NCI-H526 treated with DMSO at 0.1 percent for 48 hours (cell line): ENCODE measurements at regions not wholly inside any gene's neighbourhood (a gene's known extent, or its start where the extent isn't known, plus 50 kb on each side); places are given as distances from the start of the nearest gene placed in this dataset.
"Not testable (repeated sequence)": the region's sequence is repeated elsewhere in the genome, so short reads cannot be mapped to it uniquely, and the experiment has no call there.

ENCODE experiments used
- DNase-seq: peaks from one replicate; lab custom pipeline; 2025; lab: John Stamatoyannopoulos, UW

- no peak for DNase-seq
These were observed 92.0 kb upstream of the XIST start for GRCh38 chrX:73944563-73944908.

DNA sequence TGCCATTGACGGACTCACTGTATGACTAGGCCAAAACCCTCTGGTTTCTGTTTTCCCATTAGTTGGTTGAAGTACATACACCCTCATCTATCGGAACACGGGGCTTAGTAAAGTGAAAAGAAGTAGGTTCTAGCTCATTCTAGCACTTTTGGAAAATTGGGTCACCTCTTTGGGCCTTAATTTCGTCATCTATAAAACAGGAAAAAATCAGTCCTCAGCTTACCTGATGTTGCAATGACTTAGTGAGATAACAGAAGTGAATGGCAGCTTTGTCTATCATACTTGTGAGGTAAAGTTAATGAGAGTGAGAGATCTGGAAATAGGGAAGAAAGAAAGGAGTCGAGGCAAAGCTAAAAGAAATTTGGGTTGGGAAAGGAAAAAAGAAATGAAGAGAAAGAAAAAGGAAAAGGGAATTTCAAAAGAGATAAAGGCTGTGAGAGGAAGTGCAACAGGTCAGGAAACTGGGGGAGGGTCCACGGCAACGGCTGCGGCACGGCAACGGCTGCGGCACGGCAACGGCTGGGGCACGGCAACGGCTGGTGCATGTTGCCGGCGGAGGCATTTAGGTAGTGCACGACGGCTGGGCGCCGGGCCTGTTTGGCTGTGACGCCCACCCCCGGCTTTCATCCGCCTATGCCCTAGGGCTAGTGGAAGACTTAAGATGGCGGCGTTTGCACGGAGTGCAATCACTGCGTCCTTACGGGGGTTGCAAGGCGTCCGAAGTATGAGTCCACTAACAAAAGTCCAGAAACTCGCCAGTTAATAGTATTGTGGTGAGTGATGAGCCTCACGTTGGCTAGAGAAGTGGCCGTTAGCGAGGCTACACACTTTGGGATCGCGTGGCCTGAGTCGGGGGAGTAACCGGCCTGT lies 91.4 kb upstream of the XIST start:
- peak; percentile 76 for DNase-seq

DNA sequence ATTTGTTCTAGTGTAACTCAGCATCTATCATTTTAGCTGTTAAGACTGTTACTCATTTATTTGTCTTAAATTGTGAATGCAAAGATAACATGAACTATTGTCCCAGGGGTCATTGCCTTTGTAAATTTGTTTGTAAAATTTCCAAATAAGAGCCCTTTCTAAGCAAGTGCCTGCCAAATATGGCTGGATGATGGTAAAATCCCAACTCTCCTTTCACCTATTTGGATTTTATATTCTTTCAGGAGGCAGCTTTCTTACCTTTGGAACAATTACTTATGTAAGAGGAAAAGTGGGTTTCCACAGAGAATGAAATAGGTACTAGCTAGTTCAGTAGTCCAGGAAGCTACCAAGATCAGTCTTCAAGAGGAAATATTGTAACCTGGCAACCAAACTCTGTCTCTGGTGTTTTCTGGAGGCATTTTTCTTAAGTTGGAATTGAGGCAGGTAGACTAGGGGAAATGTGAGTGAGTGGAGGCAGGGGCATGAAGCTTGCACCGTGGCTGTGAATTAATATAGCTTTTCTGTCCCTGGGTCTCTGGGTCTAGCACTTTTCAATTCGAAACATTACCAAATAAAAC lies 88.5 kb upstream of the XIST start:
- DNase-seq: no peak

DNA sequence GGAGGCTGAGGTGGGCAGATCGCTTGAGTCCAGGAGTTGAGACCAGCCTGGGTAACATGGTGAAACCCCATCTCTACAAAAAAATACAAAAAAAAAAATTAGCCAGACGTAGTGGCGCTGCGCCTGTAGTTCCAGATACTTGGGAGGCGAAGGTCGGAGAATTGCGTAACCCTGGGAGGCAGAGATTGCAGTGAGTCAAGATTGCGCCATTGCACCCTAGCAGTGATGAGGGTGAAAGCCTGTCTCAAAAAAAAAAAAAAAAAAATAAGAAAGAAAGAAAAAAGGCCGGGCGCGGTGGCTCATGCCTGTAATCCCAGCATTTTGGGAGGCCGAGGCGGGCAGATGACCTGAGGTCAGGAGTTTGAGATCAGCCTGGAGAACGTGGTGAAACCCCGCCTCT lies 85.3 kb upstream of the XIST start:
- DNase-seq: not testable (repeated sequence)

- no peak for DNase-seq
These were observed 80.0 kb upstream of the XIST start for GRCh38 chrX:73932522-73932921.

- no peak for DNase-seq
These were observed 77.8 kb upstream of the XIST start for GRCh38 chrX:73930300-73930699.

GRCh38 chrX:73922856-73923455 lies 70.4 kb upstream of the XIST start:
- no peak for DNase-seq

DNA sequence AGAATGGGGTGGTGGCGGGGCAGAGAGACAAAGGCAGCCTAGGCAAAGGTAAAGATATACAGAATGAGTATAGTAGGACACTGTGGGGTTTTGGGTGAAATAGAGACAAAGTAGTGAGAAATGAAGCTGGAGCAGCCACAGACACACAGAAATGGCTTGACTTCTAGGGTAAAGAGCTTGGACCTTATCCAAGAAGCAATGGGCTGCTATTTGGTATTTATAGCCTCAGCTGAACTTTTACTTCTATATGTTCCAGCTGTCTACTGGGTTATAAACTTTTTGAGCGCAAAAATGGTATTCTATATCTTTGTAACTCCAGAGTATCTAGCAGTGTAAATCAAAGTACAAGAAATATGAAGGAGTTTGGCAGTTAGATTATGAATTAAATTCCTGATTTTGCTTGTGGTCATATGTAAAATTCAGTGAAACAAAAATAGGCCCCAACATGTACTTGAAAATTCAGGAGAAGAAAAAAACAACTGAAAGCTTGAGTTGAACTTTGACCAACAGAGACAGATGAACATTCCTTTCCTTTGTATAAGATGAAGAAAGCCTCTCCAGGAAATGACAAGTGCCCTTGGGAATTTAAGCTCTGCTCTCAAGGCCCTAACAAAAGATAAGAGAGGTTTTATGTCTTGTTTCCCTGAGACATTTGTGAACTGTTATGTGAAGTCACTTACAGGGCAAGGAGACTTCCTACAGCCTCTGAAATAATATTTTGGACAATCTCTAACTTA lies 64.6 kb upstream of the XIST start:
- DNase-seq: no peak

- no peak for DNase-seq
These were observed 64.0 kb upstream of the XIST start for GRCh38 chrX:73916489-73916888.

GRCh38 chrX:73914792-73915191 lies 62.3 kb upstream of the XIST start:
- DNase-seq: not testable (repeated sequence)

GRCh38 chrX:73913580-73913979 lies 61.1 kb upstream of the XIST start:
- DNase-seq: no peak

DNA sequence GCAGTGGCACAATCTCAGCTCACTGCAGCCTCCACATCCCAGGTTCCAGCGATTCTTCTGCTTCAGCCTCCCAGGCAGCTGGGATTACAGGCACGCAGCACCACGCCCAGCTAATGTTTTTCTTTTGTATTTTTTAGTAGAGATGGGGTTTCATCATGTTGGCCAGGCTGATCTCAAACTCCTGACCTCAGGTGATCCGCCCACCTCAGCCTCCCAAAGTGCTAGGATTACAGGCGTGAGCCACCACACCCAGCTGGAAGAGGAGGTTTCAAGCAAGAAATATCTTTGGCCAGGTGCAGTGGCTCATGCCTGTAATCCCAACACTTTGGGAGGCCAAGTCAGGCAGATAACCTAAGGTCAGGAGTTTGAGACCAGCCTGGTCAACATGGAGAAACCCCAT lies 59.4 kb upstream of the XIST start:
- DNase-seq: not testable (repeated sequence)

GRCh38 chrX:73905749-73906374 lies 53.3 kb upstream of the XIST start:
- not testable (repeated sequence) for DNase-seq

DNA sequence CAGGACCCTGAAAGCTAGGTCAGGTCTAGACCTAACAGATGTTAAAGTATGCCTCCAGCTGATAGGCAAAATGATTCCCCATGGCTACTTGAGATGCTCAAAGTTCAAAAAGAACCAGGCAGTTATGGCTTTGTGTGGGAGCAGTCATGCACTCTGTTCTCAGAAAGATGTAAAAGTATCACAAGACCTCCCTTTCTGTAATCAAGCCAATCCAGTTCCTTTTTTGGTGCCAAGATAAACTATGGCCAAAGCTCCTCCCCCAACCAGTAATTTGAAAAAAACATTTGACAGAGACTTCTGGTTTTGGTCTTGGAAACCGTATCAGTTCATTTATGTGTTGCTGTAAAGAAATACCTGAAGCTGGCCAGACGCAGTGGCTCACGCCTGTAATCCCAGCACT lies 51.4 kb upstream of the XIST start:
- DNase-seq: no peak
